HG03571 (cell line): ENCODE measurements at regions not wholly inside any gene's neighbourhood (a gene's known extent, or its start where the extent isn't known, plus 50 kb on each side); places are given as distances from the start of the nearest gene placed in this dataset.
"Not testable (repeated sequence)": the region's sequence is repeated elsewhere in the genome, so short reads cannot be mapped to it uniquely, and the experiment has no call there.

Experiments used
- ATAC-seq: cut with Tn5 transposase; IDR thresholded peaks from one replicate; pipeline ENCODE4 v1.9.1; 2021; ENCODE audit not compliant: unreplicated experiment

- no peak for ATAC-seq
These were observed 55.2 kb downstream of the GCC1 start for GRCh38 chr7:127530148-127530547.

GRCh38 chr7:127527561-127527960 is 57.8 kb downstream of the GCC1 start:
- ATAC-seq: no peak

- ATAC-seq: no peak
These were observed 59.4 kb downstream of the GCC1 start for GRCh38 chr7:127525866-127526480.

- ATAC-seq: no peak
These were observed 69.1 kb downstream of the GCC1 start for GRCh38 chr7:127516320-127516719.

- no peak for ATAC-seq
These were observed 70.9 kb downstream of the GCC1 start for GRCh38 chr7:127514499-127514898.

- ATAC-seq: no peak
These were observed 72.1 kb downstream of the GCC1 start for GRCh38 chr7:127513311-127513710.

GRCh38 chr7:127512663-127513062 is 72.7 kb downstream of the GCC1 start:
- ATAC-seq: no peak

GRCh38 chr7:127504715-127505114 is 80.7 kb downstream of the GCC1 start:
- ATAC-seq: no peak

- no peak for ATAC-seq
These were observed 83.6 kb downstream of the GCC1 start for GRCh38 chr7:127501817-127502216.

GRCh38 chr7:127487381-127487780 is 94.9 kb upstream of the ZNF800 start:
- no peak for ATAC-seq

GRCh38 chr7:127486654-127487053 is 94.1 kb upstream of the ZNF800 start:
- no peak for ATAC-seq

GRCh38 chr7:127485482-127485881 is 93.0 kb upstream of the ZNF800 start:
- no peak for ATAC-seq

- no peak for ATAC-seq
These were observed 92.4 kb upstream of the ZNF800 start for GRCh38 chr7:127484954-127485353.

GRCh38 chr7:127478461-127478860 is 86.0 kb upstream of the ZNF800 start:
- ATAC-seq: no peak

GRCh38 chr7:127478024-127478355 is 85.5 kb upstream of the ZNF800 start:
- no peak for ATAC-seq

GRCh38 chr7:127477295-127478023 is 85.0 kb upstream of the ZNF800 start:
- no peak for ATAC-seq

GRCh38 chr7:127476618-127477017 is 84.1 kb upstream of the ZNF800 start:
- no peak for ATAC-seq

- no peak for ATAC-seq
These were observed 81.9 kb upstream of the ZNF800 start for GRCh38 chr7:127474457-127474856.

- no peak for ATAC-seq
These were observed 80.9 kb upstream of the ZNF800 start for GRCh38 chr7:127473409-127473808.

- no peak for ATAC-seq
These were observed 67.6 kb upstream of the ZNF800 start for GRCh38 chr7:127460077-127460476.

GRCh38 chr7:127451258-127451657 is 58.8 kb upstream of the ZNF800 start:
- ATAC-seq: not testable (repeated sequence)

- ATAC-seq: no peak
These were observed 56.1 kb upstream of the ZNF800 start for GRCh38 chr7:127448566-127448965.
